ENCODE measurements at regions not wholly inside any gene's neighbourhood (a gene's known extent, or its start where the extent isn't known, plus 50 kb on each side); places are given as distances from the start of the nearest gene placed in this dataset.

- no peak for DNase-seq
- TF ChIP-seq, protein P1, sequence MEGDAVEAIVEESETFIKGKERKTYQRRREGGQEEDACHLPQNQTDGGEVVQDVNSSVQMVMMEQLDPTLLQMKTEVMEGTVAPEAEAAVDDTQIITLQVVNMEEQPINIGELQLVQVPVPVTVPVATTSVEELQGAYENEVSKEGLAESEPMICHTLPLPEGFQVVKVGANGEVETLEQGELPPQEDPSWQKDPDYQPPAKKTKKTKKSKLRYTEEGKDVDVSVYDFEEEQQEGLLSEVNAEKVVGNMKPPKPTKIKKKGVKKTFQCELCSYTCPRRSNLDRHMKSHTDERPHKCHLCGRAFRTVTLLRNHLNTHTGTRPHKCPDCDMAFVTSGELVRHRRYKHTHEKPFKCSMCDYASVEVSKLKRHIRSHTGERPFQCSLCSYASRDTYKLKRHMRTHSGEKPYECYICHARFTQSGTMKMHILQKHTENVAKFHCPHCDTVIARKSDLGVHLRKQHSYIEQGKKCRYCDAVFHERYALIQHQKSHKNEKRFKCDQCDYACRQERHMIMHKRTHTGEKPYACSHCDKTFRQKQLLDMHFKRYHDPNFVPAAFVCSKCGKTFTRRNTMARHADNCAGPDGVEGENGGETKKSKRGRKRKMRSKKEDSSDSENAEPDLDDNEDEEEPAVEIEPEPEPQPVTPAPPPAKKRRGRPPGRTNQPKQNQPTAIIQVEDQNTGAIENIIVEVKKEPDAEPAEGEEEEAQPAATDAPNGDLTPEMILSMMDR (IDR thresholded peaks at IDR 0.05; ENCODE audit: low read depth, low read length) = no peak
- Histone ChIP-seq H3K36me3 (no peaks in the 10 kb centered on the region), H3K4me3 (ENCODE audit: low read depth, low read length) (no peak overlapping the region), H3K27me3 (no peaks in the 10 kb centered on the region), H3K9me3 (no peaks in the 10 kb centered on the region), H3K4me1 (no peaks in the 10 kb centered on the region)
These were observed 273.8 kb upstream of the TARS1 start for GRCh38 chr5:33166948-33167347.

DNA sequence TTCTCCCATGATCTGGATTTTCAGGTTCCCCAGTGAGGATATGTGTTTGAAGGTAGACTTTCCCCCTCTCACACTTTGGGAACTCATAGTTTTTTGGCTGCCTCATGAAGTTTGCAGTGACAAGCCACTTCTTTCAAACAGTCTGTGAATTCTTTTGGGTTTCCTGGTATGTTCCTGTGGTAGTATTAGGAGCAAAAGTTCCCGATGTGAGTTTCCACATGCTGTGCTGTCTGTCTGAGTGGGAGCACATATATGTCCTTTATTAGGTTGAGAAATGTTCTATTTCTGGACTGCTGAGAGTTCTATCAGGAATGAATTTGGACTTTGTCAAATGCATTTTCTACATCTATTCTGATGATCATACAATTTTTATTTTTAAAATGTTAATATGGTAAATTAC is 273.2 kb upstream of the TARS1 start:
- H3K4me1 ChIP-seq = no peaks in the 10 kb centered on the region
- no peak for DNase-seq
- H3K27me3 ChIP-seq = no peaks in the 10 kb centered on the region
- TF ChIP-seq, protein P1 (IDR thresholded peaks at IDR 0.05; ENCODE audit: low read depth, low read length) = no peak
- H3K36me3 ChIP-seq = no peaks in the 10 kb centered on the region
- no peak overlapping the region for H3K4me3 ChIP-seq (ENCODE audit: low read depth, low read length)
- H3K9me3 ChIP-seq = no peaks in the 10 kb centered on the region

GRCh38 chr5:33170411-33170810 is 270.4 kb upstream of the TARS1 start:
- no peak for DNase-seq
- Histone ChIP-seq H3K27me3 (no peaks in the 10 kb centered on the region), H3K9me3 (no peaks in the 10 kb centered on the region), H3K36me3 (no peaks in the 10 kb centered on the region), H3K4me3 (ENCODE audit: low read depth, low read length) (no peak overlapping the region), H3K4me1 (no peaks in the 10 kb centered on the region)
- TF ChIP-seq, protein P1 (IDR thresholded peaks at IDR 0.05; ENCODE audit: low read depth, low read length) = no peak

DNA sequence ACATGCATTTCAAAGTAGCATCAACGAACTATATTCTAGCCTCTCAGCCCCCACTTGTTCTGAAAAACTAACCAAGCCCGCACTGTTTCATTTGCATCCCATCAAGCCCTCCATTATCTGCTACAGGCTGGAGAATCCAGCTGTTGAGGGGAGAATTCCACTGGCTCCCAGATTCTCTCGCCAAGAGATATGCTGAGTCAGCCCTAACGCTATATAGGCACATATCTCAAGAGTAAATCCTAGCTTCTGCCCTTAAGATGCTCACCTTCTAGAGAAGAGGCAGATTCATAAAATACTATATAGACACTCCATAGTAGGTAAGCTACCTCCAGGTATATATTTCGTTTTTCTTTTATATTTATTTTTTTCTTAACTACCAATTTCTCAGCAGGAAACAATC is 266.4 kb upstream of the TARS1 start:
- Histone ChIP-seq H3K36me3 (no peaks in the 10 kb centered on the region), H3K4me3 (ENCODE audit: low read depth, low read length) (no peak overlapping the region), H3K27me3 (no peaks in the 10 kb centered on the region), H3K4me1 (no peaks in the 10 kb centered on the region), H3K9me3 (no peaks in the 10 kb centered on the region)
- TF ChIP-seq, protein P1 (IDR thresholded peaks at IDR 0.05; ENCODE audit: low read depth, low read length) = no peak
- no peak for DNase-seq

DNA sequence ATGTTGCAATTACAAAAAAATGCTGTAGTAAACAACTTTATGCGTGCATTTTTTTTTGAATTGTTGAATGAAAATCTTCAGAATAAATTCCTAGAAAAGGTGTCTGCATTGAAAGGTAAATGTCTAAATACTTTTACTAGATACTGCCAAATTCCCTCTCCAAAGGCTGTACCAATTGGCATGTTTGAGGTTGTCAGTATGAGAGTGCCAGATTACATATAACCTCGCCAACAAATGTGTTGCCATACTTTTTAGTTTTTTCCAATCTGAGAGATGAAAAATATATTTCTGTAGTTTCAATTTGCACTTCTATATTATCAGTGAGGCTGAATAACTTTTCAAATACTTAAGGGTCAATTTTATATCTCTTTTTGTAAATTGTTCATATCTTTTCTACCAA is 261.5 kb upstream of the TARS1 start:
- no peaks in the 10 kb centered on the region for H3K9me3 ChIP-seq
- TF ChIP-seq, protein P1 (IDR thresholded peaks at IDR 0.05; ENCODE audit: low read depth, low read length) = no peak
- H3K36me3 ChIP-seq = no peaks in the 10 kb centered on the region
- no peak for DNase-seq
- no peaks in the 10 kb centered on the region for H3K4me1 ChIP-seq
- no peaks in the 10 kb centered on the region for H3K27me3 ChIP-seq
- H3K4me3 ChIP-seq (ENCODE audit: low read depth, low read length) = no peak overlapping the region

- Histone ChIP-seq H3K36me3 (no peaks in the 10 kb centered on the region), H3K4me3 (ENCODE audit: low read depth, low read length) (no peak overlapping the region), H3K4me1 (no peaks in the 10 kb centered on the region), H3K27me3 (no peaks in the 10 kb centered on the region), H3K9me3 (no peaks in the 10 kb centered on the region)
- TF ChIP-seq, protein P1 (IDR thresholded peaks at IDR 0.05; ENCODE audit: low read depth, low read length) = peak; percentile 18; the same call in 1 of the 2 replicates
- DNase-seq = no peak
These were observed 259.9 kb upstream of the TARS1 start for GRCh38 chr5:33180900-33181299.
